Astrocyte (in vitro differentiated cells and primary cell): ENCODE measurements at regions not wholly inside any gene's neighbourhood (a gene's known extent, or its start where the extent isn't known, plus 50 kb on each side); places are given as distances from the start of the nearest gene placed in this dataset.

Experiments
- DNase-seq: peaks from one replicate; pipeline ENCODE4 v3.0.0-alpha.2; 2010; ENCODE audit warnings: low read depth
- FAIRE-seq: peaks from 2 replicates; lab custom pipeline; 2011; peaks lifted over from hg19 to GRCh38; lab: Jason Lieb, UNC
- H2AFZ ChIP-seq: 2 replicates; pipeline ENCODE4 v1.6.0; 2012; ENCODE audit warnings: low read depth, low read length, inconsistent platforms
- H3K27ac ChIP-seq: 2 replicates; pipeline ENCODE4 v1.5.1; 2011; ENCODE audit warnings: low read depth, low read length, inconsistent platforms
- H3K27me3 ChIP-seq: 2 replicates; pipeline ENCODE4 v1.6.0; 2011; ENCODE audit warnings: low read length, inconsistent platforms; ENCODE audit not compliant: insufficient read depth
- H3K36me3 ChIP-seq: 2 replicates; pipeline ENCODE4 v1.5.1; 2011; ENCODE audit warnings: low read length, inconsistent platforms; ENCODE audit not compliant: insufficient read depth
- H3K4me1 ChIP-seq: 2 replicates; pipeline ENCODE4 v1.5.1; 2011; ENCODE audit warnings: low read length, inconsistent platforms; ENCODE audit not compliant: insufficient read depth
- H3K4me2 ChIP-seq: 2 replicates; pipeline ENCODE4 v1.6.0; 2012; ENCODE audit warnings: low read length, inconsistent platforms
- H3K4me3 ChIP-seq: 2 replicates; pipeline ENCODE4 v1.5.1; 2011; ENCODE audit warnings: low read depth, mild to moderate bottlenecking, low read length, inconsistent platforms; ENCODE audit not compliant: insufficient read depth
- H3K79me2 ChIP-seq: 2 replicates; pipeline ENCODE4 v1.6.0; 2012; ENCODE audit warnings: mild to moderate bottlenecking, low read length, inconsistent platforms; ENCODE audit not compliant: insufficient read depth
- H3K9ac ChIP-seq: 2 replicates; pipeline ENCODE4 v1.6.0; 2012; ENCODE audit warnings: mild to moderate bottlenecking, low read length, inconsistent platforms
- H3K9me3 ChIP-seq: 2 replicates; pipeline ENCODE4 v1.5.1; 2012; ENCODE audit warnings: low read depth, mild to moderate bottlenecking, low read length, inconsistent platforms; ENCODE audit not compliant: insufficient read depth
- H4K20me1 ChIP-seq: 2 replicates; pipeline ENCODE4 v1.6.0; 2012; ENCODE audit warnings: low read length, inconsistent platforms; ENCODE audit not compliant: insufficient read depth
- H3K27ac Mint-ChIP-seq: one replicate; pipeline ENCODE4 v1.8.0; 2021; ENCODE audit warnings: mild to moderate bottlenecking, mixed read lengths; ENCODE audit not compliant: unreplicated experiment
- H3K27me3 Mint-ChIP-seq: one replicate; pipeline ENCODE4 v1.8.0; 2021; ENCODE audit warnings: low read depth, mixed read lengths; ENCODE audit not compliant: unreplicated experiment
- H3K36me3 Mint-ChIP-seq: one replicate; pipeline ENCODE4 v1.8.0; 2021; ENCODE audit warnings: low read depth, mixed read lengths; ENCODE audit not compliant: unreplicated experiment
- H3K4me1 Mint-ChIP-seq: one replicate; pipeline ENCODE4 v1.8.0; 2021; ENCODE audit warnings: low read depth, mixed read lengths; ENCODE audit not compliant: unreplicated experiment
- H3K4me3 Mint-ChIP-seq: one replicate; pipeline ENCODE4 v1.8.0; 2021; ENCODE audit warnings: mild to moderate bottlenecking, moderate library complexity, mixed read lengths; ENCODE audit not compliant: unreplicated experiment
- H3K9me3 Mint-ChIP-seq: one replicate; pipeline ENCODE4 v1.8.0; 2021; ENCODE audit warnings: mild to moderate bottlenecking, mixed read lengths; ENCODE audit not compliant: unreplicated experiment
- CTCF ChIP-seq: IDR thresholded peaks from 2 replicates; pipeline ENCODE4 v1.5.1; 2011; ENCODE audit warnings: low read depth, mild to moderate bottlenecking, inconsistent platforms, low read length, moderate library complexity; ENCODE audit not compliant: insufficient read depth
- EZH2 ChIP-seq: IDR thresholded peaks from 2 replicates; pipeline ENCODE4 v1.6.1; 2012; ENCODE audit warnings: mild to moderate bottlenecking, low read length, inconsistent platforms; ENCODE audit not compliant: insufficient read depth

GRCh38 chr5:174448041-174448440 lies 276.3 kb upstream of the MSX2 start:
- Histone ChIP-seq H3K4me1 (no peaks in the 10 kb centered on the region), H4K20me1 (no peaks in the 10 kb centered on the region)
- FAIRE-seq = no peak

GRCh38 chr5:174448662-174449061 lies 275.7 kb upstream of the MSX2 start:
- no peak overlapping the region for H3K4me2 ChIP-seq
- Mint-ChIP-seq H3K27ac (peak overlapping the region; percentile 11), H3K27me3 (peaks cover under 1% of the 10 kb centered on the region), H3K4me1 (peaks cover 20% of the 10 kb centered on the region), H3K36me3 (no peaks in the 10 kb centered on the region), H3K9me3 (peaks cover 2% of the 10 kb centered on the region), H3K4me3 (no peak overlapping the region)
- no peaks in the 10 kb centered on the region for H4K20me1 ChIP-seq
- no peak overlapping the region for H3K4me3 ChIP-seq
- H2AFZ ChIP-seq = no peak overlapping the region
- DNase-seq (peak; percentile 65), FAIRE-seq (peak; percentile 50)
- H3K9ac ChIP-seq = no peak overlapping the region
- H3K4me1 ChIP-seq = no peaks in the 10 kb centered on the region
- TF ChIP-seq EZH2 (no peak), CTCF (no peak)
- H3K9me3 ChIP-seq = peaks cover 3% of the 10 kb centered on the region
- no peak overlapping the region for H3K27ac ChIP-seq
- no peaks in the 10 kb centered on the region for H3K27me3 ChIP-seq
- no peaks in the 10 kb centered on the region for H3K79me2 ChIP-seq
- H3K36me3 ChIP-seq = no peaks in the 10 kb centered on the region

More at GRCh38 chr5:174448041-174448440, 276.3 kb upstream of the MSX2 start:
- peaks cover 2% of the 10 kb centered on the region for H3K9me3 Mint-ChIP-seq
- Histone ChIP-seq H3K9ac (no peak overlapping the region), H2AFZ (no peak overlapping the region), H3K4me2 (no peak overlapping the region), H3K4me3 (no peak overlapping the region), H3K79me2 (no peaks in the 10 kb centered on the region), H3K27me3 (no peaks in the 10 kb centered on the region), H3K36me3 (no peaks in the 10 kb centered on the region), H3K27ac (no peak overlapping the region), H3K9me3 (peaks cover 3% of the 10 kb centered on the region)
- H3K27ac Mint-ChIP-seq = no peak overlapping the region
- no peak overlapping the region for H3K4me3 Mint-ChIP-seq
- H3K27me3 Mint-ChIP-seq = peaks cover 4% of the 10 kb centered on the region
- H3K36me3 Mint-ChIP-seq = no peaks in the 10 kb centered on the region
- DNase-seq = no peak
- no peak for TF ChIP-seq EZH2
- TF ChIP-seq CTCF = no peak
- peaks cover 20% of the 10 kb centered on the region for H3K4me1 Mint-ChIP-seq

GRCh38 chr5:174453690-174454089 lies 270.7 kb upstream of the MSX2 start:
- no peak overlapping the region for H3K27ac Mint-ChIP-seq
- no peaks in the 10 kb centered on the region for H3K27me3 ChIP-seq
- no peak for FAIRE-seq

More at GRCh38 chr5:174453690-174454089, 270.7 kb upstream of the MSX2 start:
- peaks cover 6% of the 10 kb centered on the region for H3K4me1 Mint-ChIP-seq
- Histone ChIP-seq H3K9me3 (no peaks in the 10 kb centered on the region), H3K4me2 (no peak overlapping the region), H3K36me3 (no peaks in the 10 kb centered on the region), H2AFZ (no peak overlapping the region), H3K27ac (no peak overlapping the region), H3K9ac (no peak overlapping the region), H3K79me2 (no peaks in the 10 kb centered on the region), H3K4me3 (no peak overlapping the region), H3K4me1 (no peaks in the 10 kb centered on the region), H4K20me1 (no peaks in the 10 kb centered on the region)
- DNase-seq = no peak
- no peaks in the 10 kb centered on the region for H3K9me3 Mint-ChIP-seq
- TF ChIP-seq CTCF = no peak
- TF ChIP-seq EZH2 = no peak
- H3K27me3 Mint-ChIP-seq = peaks cover 15% of the 10 kb centered on the region
- no peak overlapping the region for H3K4me3 Mint-ChIP-seq
- no peaks in the 10 kb centered on the region for H3K36me3 Mint-ChIP-seq
